Adrenal gland (tissue), 9 donors: ENCODE measurements at regions not wholly inside any gene's neighbourhood (a gene's known extent, or its start where the extent isn't known, plus 50 kb on each side); places are given as distances from the start of the nearest gene placed in this dataset.

Experiments
- DNase-seq, 7 donors: peaks; one replicate each; pipeline ENCODE4 v3.0.0-alpha.2; 2019 to 2020
- H3K27ac ChIP-seq, 5 donors: fragments of 200-600 bp; sonication (generic) in 4 of 5; 1 replicate in 3 of 5; 2 replicates in 2 of 5; pipeline versions ENCODE4 v1.5.1 to v1.8.0; 2016 to 2020; ENCODE audit warnings: mild to moderate bottlenecking in 1 of 5
- H3K27me3 ChIP-seq: fragments of 200-600 bp; 2 replicates; pipeline ENCODE4 v1.8.0; 2021
- H3K36me3 ChIP-seq, 2 donors: fragments of 200-600 bp; replicated peaks in 1 of 2; 1 replicate in 1 of 2; 2 replicates in 1 of 2; pipeline versions ENCODE4 v1.5.1 to v1.8.0; 2018 to 2022
- H3K4me1 ChIP-seq, 2 donors: fragments of 200-600 bp; replicated peaks in 1 of 2; 1 replicate in 1 of 2; 2 replicates in 1 of 2; pipeline versions ENCODE4 v1.5.1 to v1.8.0; 2018 to 2021
- H3K4me3 ChIP-seq, 4 donors: fragments of 200-600 bp; sonication (generic) in 3 of 4; one replicate each; pipeline ENCODE4 v1.5.1; 2016 to 2018
- H3K9me3 ChIP-seq, 3 donors: fragments of 200-600 bp; sonication (generic) in 1 of 3; replicated peaks in 1 of 3; 1 replicate in 2 of 3; 2 replicates in 1 of 3; pipeline versions ENCODE4 v1.5.1 to v1.8.0; 2016 to 2021
- POLR2A ChIP-seq, 2 donors: fragments of 450-650 bp; IDR thresholded peaks; one replicate each; pipeline ENCODE4 v1.6.1; 2017; ENCODE audit warnings: antibody characterized with exemption in 2 of 2, mild to moderate bottlenecking in 2 of 2, moderate library complexity in 1 of 2
- WGBS, 4 donors: extraction: QIAGEN DNeasy Blood & Tissue Kit in 2 of 4; methylation state at CpG; one replicate each; pipeline versions ENCODE4 v1.1.5 to v1.1.7; 2013 to 2017; 5-methylcytosine and 5-hydroxymethylcytosine counted together
- intact Hi-C, 2 donors: fragments of 100-400 bp; cut with DNase I; formaldehyde crosslinking; loops; one replicate each; pipeline versions ENCODE4 v1.14.1 to v1.15.0; 2022 to 2023
- TF ChIP-seq, protein P1 (sequence below), 6 experiments: fragments of 450-650 bp in 4 of 6; fragments of 200-600 bp in 2 of 6; sonication (generic) in 1 of 6; IDR thresholded peaks; 1 replicate in 5 of 6; 2 replicates in 1 of 6; pipeline versions ENCODE4 v1.5.1 to v1.8.0; 2016 to 2021; ENCODE audit warnings: antibody characterized with exemption in 6 of 6, mild to moderate bottlenecking in 2 of 6, moderate library complexity in 1 of 6
- donor health status: healthy with polysubstance abuse.
- donor health status: Bipolar disorder and iron deficiency.
- donor health status: DM: yes; HTN: yes; CAD: no.
- donor health status: DM: no; HTN: no; CAD: no.
- donor health status: DM: no; HTN: no; CAD: no.

GRCh38 chr9:1505489-1505888 is 455.3 kb downstream of the DMRT2 start:
- H3K27me3 ChIP-seq = no peaks in the 10 kb centered on the region
- TF ChIP-seq, protein P1, sequence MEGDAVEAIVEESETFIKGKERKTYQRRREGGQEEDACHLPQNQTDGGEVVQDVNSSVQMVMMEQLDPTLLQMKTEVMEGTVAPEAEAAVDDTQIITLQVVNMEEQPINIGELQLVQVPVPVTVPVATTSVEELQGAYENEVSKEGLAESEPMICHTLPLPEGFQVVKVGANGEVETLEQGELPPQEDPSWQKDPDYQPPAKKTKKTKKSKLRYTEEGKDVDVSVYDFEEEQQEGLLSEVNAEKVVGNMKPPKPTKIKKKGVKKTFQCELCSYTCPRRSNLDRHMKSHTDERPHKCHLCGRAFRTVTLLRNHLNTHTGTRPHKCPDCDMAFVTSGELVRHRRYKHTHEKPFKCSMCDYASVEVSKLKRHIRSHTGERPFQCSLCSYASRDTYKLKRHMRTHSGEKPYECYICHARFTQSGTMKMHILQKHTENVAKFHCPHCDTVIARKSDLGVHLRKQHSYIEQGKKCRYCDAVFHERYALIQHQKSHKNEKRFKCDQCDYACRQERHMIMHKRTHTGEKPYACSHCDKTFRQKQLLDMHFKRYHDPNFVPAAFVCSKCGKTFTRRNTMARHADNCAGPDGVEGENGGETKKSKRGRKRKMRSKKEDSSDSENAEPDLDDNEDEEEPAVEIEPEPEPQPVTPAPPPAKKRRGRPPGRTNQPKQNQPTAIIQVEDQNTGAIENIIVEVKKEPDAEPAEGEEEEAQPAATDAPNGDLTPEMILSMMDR (IDR thresholded peaks at IDR 0.05) = no peak
- no peak for TF ChIP-seq POLR2A (IDR thresholded peaks at IDR 0.05)
- no peaks in the 10 kb centered on the region for H3K9me3 ChIP-seq
- no peaks in the 10 kb centered on the region for H3K36me3 ChIP-seq
- no peak for DNase-seq
- no peaks in the 10 kb centered on the region for H3K4me1 ChIP-seq
- intact Hi-C loops = no loop called here
- 31 to 73% (median 46%) methylated on average over 2 of the region's 2 CpGs for WGBS, 4 donors
- no peak overlapping the region for H3K27ac ChIP-seq
- no peak overlapping the region for H3K4me3 ChIP-seq

- Histone ChIP-seq H3K36me3 (no peaks in the 10 kb centered on the region), H3K9me3 (no peaks in the 10 kb centered on the region), H3K27ac (no peak overlapping the region), H3K27me3 (no peaks in the 10 kb centered on the region), H3K4me3 (no peak overlapping the region), H3K4me1 (no peaks in the 10 kb centered on the region)
- no peak for DNase-seq
- TF ChIP-seq, protein P1 (IDR thresholded peaks at IDR 0.05) = no peak
- TF ChIP-seq POLR2A (IDR thresholded peaks at IDR 0.05) = no peak
- WGBS, 4 donors = 61 to 74% (median 71%) methylated on average over 4 of the region's 4 CpGs
- intact Hi-C loops = no loop called here
Measured at GRCh38 chr9:1510712-1511111, 460.6 kb downstream of the DMRT2 start.

DNA sequence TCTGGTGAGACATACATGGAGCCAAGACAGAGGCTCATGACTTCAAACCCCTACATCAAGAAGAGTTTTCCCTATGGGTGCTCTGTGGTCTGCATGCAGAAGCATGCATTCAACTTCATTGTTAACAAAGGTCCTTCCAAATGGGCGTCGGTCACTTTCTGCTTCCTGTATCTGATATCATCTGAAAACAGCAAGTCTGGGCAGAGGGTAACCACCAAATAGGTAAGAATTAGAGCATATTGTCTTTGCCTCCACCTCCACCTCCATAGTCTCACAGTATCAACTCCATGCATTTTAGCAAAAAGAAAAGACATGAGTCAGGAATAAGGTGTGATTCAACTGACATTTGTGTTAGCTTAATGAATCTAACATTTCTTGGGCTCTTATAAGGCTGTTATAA is 462.9 kb downstream of the DMRT2 start:
- 88 to 95% (median 92%) methylated on average over 2 of the region's 2 CpGs for WGBS, 4 donors
- H3K9me3 ChIP-seq = no peaks in the 10 kb centered on the region
- TF ChIP-seq, protein P1 (IDR thresholded peaks at IDR 0.05) = no peak
- TF ChIP-seq POLR2A (IDR thresholded peaks at IDR 0.05) = no peak

DNA sequence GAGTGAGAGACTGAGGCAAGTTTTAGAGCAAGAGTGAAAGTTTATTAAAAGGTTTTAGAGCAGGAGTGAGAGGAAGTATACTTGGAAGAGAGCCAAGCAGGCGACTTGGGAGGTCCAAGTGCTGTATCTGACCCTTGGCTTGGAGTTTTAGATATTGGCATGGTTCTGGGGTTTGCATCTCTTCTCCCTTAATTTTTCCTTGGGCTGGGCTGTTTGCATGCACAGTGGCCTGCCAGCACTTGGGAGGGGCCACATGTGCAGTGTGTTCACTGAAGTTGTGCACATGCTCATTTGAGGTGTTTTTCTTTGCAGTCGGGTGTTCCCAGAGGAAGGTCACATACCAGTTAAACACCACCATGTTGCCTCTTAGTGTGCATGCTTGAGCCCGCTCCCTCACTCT is 464.1 kb downstream of the DMRT2 start:
- 46 to 71% (median 58%) methylated on average over 3 of the region's 3 CpGs for WGBS, 4 donors
- Histone ChIP-seq H3K36me3 (no peaks in the 10 kb centered on the region), H3K27ac (no peak overlapping the region), H3K4me3 (no peak overlapping the region), H3K27me3 (no peaks in the 10 kb centered on the region), H3K9me3 (no peaks in the 10 kb centered on the region), H3K4me1 (no peaks in the 10 kb centered on the region)
- TF ChIP-seq, protein P1 (IDR thresholded peaks at IDR 0.05) = no peak
- no peak for TF ChIP-seq POLR2A (IDR thresholded peaks at IDR 0.05)
- no peak for DNase-seq
- intact Hi-C loops = no loop called here

More for the DNA sequence above, 462.9 kb downstream of the DMRT2 start:
- no peak overlapping the region for H3K4me3 ChIP-seq
- intact Hi-C loops = no loop called here
- H3K36me3 ChIP-seq = no peaks in the 10 kb centered on the region
- no peak for DNase-seq
- H3K27me3 ChIP-seq = no peaks in the 10 kb centered on the region
- no peak overlapping the region for H3K27ac ChIP-seq
- H3K4me1 ChIP-seq = no peaks in the 10 kb centered on the region
